GM12865 (cell line): ENCODE measurements at regions not wholly inside any gene's neighbourhood (a gene's known extent, or its start where the extent isn't known, plus 50 kb on each side); places are given as distances from the start of the nearest gene placed in this dataset.

Experiments used
- DNase-seq: peaks from one replicate; pipeline ENCODE4 v3.0.0; 2010; ENCODE audit warnings: low read depth
- H3K4me3 ChIP-seq: 2 replicates; pipeline ENCODE4 v1.5.1; 2011; ENCODE audit warnings: mild to moderate bottlenecking, low read depth, low read length, control low read depth
- CTCF ChIP-seq: IDR thresholded peaks from 2 replicates; pipeline ENCODE4 v1.5.1; 2011; ENCODE audit warnings: low read length, control low read depth, low read depth, inconsistent platforms; ENCODE audit not compliant: insufficient read depth; ENCODE audit errors: missing control alignments

DNA sequence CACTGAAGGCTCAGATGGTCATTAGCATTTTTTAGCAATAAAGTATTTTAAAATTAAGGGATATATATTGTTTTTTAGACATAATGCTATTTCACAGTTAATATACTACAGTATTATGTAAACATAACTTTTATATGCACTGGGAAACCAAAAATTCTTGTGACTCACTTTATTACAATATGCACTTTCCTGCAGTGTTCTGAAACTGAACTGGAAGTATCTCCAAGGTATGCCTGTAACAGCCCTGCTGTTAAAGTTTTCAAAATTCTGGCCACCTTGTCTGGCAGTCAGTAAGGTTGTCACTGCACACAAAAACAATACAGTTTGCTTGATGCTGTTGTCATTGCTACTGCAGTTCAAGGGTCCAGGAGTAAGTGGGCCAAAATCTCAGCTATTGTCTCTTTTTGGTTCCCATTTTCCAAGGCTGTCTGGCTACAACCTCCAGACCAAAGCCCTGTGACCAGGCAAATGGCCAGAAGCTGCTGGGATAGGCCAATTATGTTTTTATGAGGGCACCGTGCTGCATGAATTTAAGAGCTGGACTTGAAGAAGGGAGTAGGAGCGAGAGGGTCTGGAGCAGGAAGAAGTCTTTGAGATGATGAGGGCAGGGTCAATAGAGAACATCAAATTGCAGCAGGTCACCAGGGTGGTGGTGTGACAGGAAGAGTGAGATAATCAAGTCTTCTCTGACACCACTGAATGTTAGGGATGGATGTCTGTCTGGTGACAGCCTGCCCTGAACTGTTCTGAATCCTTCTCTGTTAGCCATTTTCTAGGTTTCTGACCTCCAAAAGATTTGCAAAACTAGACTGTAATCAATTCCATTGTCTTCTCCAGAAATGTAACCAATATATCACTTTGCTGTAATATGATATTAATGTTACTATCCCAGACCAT lies 82.3 kb upstream of the CACHD1 start:
- no peak overlapping the region for H3K4me3 ChIP-seq
- TF ChIP-seq CTCF = no peak
- no peak for DNase-seq

- no peak overlapping the region for H3K4me3 ChIP-seq
- TF ChIP-seq CTCF = no peak
- DNase-seq = no peak
These were observed 81.6 kb upstream of the CACHD1 start for GRCh38 chr1:64388336-64388735.

DNA sequence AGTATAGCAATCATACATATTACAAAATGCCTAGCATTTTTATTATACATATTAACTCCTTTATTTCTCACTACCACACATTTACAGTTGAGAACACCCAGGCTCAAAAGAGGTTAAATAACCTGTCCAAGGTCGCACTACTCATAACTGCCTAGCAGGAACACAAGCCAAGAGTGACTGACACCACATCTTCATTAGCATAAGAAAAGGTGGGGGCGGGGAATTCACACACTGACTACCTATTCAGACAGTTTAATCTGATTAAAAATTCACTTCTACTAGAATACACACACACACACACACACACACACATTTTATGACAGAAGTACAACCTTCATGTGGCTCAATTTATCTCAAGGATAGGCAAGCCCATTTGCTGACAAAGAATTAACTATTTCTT lies 77.8 kb upstream of the CACHD1 start:
- H3K4me3 ChIP-seq = no peak overlapping the region
- TF ChIP-seq CTCF = no peak
- no peak for DNase-seq

- no peak for TF ChIP-seq CTCF
- no peak overlapping the region for H3K4me3 ChIP-seq
- no peak for DNase-seq
These were observed 76.1 kb upstream of the CACHD1 start for GRCh38 chr1:64393790-64394189.

GRCh38 chr1:64396817-64397216 lies 73.1 kb upstream of the CACHD1 start:
- H3K4me3 ChIP-seq = no peak overlapping the region
- peak; percentile 9 for DNase-seq
- no peak for TF ChIP-seq CTCF

- TF ChIP-seq CTCF = no peak
These were observed 72.4 kb upstream of the CACHD1 start for GRCh38 chr1:64397541-64397940.

GRCh38 chr1:64398936-64399335 lies 71.0 kb upstream of the CACHD1 start:
- no peak for DNase-seq

More at GRCh38 chr1:64397541-64397940, 72.4 kb upstream of the CACHD1 start:
- no peak for DNase-seq
- H3K4me3 ChIP-seq = no peak overlapping the region

More at GRCh38 chr1:64398936-64399335, 71.0 kb upstream of the CACHD1 start:
- TF ChIP-seq CTCF = no peak
- H3K4me3 ChIP-seq = no peak overlapping the region
